HT1080 (cell line): ENCODE measurements at regions not wholly inside any gene's neighbourhood (a gene's known extent, or its start where the extent isn't known, plus 50 kb on each side); places are given as distances from the start of the nearest gene placed in this dataset.
A peak's percentile ranks its signal among the peaks of the same experiment; 100 is the strongest.

Experiments used
- DNase-seq: peaks from one replicate; pipeline ENCODE4 v3.0.0-alpha.2; 2015; ENCODE audit warnings: low read depth

DNA sequence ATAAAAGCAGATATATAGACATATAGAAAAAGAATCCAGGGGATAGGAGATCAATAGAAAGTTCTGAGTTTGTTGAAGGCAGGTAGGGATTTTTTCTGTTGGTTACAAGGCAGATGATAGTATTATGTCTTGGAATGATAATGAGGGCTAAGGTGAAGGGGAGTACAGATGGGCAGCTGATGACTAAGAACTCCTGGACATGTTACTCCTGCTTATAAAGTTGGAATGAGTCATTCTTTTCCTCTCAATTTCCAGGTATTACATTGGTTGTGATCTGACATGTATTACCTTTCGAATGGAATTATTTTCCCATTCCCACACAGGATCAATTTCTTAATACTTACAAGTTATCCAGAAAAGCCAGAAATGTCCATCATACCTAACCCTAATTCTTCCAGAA lies 545.2 kb upstream of the MGAT4C start:
- DNase-seq: peak; percentile 25

- DNase-seq: no peak
These were observed 543.4 kb upstream of the MGAT4C start for GRCh38 chr12:86799616-86800015.

DNA sequence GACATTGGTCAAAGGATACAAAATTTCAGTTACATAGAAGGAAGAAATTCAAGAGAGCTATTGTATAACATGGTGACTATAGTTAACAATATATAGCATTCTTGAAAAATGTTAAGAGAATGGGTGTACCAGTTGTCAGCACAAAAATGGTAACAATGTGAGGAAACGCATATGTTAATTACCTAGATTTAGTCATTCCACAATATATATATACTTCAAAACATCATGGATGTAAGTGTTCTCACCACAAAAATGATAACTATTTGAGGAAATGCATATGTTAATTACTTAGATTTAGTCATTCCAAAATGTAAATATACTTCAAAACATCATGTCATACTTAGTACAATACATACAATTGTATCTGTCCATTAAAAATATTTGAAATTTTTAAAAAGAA lies 540.4 kb upstream of the MGAT4C start:
- DNase-seq: no peak

DNA sequence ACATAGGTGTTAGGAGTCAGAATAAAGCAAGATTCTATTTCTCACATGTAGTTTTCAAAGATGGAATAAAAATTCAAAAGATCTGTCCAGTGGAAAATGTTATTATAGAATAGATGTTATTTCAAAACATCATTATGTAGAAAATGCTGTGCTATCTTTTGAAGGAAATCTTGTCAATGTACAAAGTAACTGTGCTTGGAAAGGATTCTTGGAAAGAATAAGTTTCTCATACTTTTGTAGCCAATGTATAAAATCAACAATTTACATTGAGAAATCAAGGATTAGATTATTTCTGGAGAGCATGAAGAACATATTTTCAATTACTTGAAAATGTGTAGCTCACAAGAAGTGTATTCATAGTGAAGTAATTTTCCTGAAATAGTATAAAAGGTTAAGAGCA lies 532.5 kb upstream of the MGAT4C start:
- DNase-seq: no peak

DNA sequence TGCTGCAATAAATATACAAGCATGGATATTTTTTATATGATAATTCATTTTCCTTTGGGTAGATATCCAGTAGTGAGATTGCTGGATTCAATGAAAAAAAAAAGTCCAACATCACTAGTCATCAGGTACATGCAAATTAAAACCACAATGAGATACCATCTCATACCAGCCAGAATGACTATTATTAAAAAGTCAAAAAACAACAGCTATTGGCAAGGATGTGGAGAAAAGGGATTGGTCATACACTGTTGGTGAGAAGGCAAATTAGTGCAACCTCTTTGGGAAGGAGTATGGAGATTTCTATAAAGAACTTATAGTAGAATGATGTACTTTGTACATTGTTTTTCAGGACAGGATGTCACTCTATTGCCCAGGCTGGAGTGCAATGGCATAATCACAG lies 531.2 kb upstream of the MGAT4C start:
- DNase-seq: no peak

GRCh38 chr12:86777325-86777724 lies 521.1 kb upstream of the MGAT4C start:
- DNase-seq: no peak

DNA sequence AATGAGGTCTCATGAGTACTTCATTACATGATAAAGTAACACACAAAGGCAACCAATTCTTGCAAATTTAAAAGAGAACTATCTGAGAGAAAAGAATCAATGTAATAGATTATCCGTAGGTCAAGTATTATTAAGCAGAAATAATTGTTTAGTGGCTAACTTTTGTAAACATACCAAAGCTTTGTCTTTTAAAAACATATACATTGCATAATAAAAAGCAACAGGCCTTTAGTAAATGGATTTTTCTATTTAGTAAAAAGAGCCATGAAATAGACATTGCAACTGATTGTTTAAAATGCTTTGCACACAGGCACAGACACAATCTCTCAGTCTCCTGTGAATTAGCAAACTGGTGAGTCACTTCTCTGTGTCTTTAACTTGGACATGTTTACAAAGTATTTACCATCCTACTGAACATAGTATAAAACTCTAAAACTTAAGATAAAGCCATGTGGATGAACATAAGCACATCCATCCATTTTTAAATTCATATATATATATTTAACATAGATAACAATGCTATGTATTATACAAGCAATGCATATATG lies 518.7 kb upstream of the MGAT4C start:
- no peak for DNase-seq

DNA sequence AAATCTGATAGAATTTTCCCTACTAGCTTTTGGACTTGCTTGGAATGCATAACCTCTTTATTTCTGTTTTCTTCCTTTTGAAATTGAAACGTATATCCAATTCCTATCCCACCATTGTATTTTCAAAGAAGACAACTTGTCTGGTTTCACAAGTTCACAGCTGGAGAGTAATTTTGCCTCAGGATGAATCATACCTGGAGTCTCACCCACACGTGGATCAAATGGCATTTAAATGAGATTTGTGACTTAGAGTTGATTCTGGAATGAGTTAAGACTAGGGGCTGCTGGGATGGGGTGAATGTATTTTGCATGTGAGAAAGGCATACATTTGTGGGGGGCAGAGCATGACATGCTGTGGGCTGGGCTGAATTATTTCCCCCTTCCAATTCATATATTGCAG lies 516.5 kb upstream of the MGAT4C start:
- DNase-seq: peak; percentile 41

GRCh38 chr12:86770871-86771270 lies 514.7 kb upstream of the MGAT4C start:
- DNase-seq: no peak

- no peak for DNase-seq
These were observed 492.7 kb upstream of the MGAT4C start for GRCh38 chr12:86748894-86749293.

- DNase-seq: no peak
These were observed 488.5 kb upstream of the MGAT4C start for GRCh38 chr12:86744547-86745212.

DNA sequence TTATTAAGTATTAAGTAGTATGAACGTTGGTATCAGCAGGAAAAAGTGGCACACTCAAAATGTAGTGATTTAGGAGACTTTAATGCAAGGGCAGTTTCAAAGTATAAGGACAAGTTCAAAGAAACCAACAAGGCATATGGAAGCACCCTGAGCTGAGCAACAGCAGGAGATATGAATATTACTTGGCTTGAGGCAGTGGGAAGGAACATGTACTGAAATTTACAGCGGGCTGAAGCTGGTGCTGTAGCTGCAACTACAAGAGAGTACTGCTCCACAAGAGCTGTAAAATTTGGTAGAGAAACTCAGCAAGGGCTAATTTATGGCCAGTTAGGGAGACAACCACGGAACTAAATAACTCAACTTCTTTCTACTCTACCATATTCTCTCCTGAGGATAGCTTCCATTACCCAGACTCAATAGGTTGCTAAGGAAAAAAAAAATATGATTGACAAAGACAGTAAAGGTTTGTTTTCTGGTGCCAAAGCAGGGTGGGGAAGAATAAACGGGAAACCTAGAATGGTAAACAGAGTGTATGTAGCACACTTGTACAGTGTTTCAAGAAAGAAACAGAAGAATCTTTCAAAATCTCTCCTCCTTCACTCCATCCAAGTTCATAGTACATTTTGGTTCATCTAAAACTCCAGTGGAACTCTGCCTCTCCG lies 487.8 kb upstream of the MGAT4C start:
- DNase-seq: no peak

- no peak for DNase-seq
These were observed 485.3 kb upstream of the MGAT4C start for GRCh38 chr12:86741531-86741930.

GRCh38 chr12:86735851-86736250 lies 479.7 kb upstream of the MGAT4C start:
- no peak for DNase-seq

- DNase-seq: no peak
These were observed 478.9 kb upstream of the MGAT4C start for GRCh38 chr12:86735072-86735471.

DNA sequence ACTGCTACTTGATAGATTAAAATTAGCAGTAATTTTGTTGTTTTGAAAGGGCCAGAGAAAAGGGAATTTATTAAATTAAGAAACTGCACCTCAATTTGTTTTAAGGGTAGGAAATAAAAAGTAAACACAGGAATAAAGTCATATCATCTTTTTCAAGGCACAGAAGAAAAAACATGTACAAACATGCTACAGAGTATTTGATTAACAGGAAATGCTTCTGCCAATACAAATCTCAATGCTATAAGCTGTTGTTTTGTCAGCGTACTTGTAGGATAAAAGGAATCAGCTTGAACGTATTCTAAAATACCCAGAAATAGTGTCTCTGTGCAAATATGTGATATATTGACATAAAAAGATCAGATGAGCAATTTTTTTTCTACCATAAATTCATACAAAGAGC lies 474.0 kb upstream of the MGAT4C start:
- DNase-seq: no peak

DNA sequence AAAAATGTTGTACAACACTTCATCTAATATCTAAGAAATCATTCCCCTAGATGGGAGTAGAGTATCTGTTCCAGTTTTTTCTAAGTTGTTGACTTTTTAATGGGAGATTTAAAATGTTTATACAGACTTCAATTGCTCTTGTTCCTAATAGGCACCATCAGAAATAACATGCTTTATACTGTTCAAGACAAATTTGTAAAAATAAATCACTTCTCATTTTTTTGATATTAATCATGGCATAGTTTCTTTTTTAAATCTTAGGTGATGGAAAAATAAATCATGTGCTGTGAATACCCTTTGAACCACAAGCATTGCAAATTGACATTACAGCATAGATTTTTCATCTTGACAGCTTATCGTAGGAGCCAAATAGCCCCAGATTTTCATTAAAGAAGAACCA lies 473.5 kb upstream of the MGAT4C start:
- DNase-seq: no peak

DNA sequence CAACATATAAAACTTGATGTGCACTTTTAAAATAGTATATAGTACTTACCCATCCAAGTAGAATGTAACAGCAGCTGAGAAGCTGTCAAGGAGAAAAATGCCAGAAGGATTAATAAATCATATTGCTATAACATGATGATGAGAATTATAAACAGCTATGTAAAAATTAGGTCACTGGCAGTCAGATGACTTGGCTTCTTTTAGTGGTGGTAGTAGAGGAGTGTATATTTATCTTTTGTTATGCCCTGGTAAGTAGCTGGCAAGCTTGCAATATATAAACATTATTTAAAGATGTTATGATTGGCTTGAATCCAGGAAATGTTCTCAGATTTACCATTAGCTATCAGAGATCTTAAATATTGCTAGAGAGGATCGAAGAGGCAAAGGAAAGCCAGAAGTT lies 471.0 kb upstream of the MGAT4C start:
- DNase-seq: no peak

DNA sequence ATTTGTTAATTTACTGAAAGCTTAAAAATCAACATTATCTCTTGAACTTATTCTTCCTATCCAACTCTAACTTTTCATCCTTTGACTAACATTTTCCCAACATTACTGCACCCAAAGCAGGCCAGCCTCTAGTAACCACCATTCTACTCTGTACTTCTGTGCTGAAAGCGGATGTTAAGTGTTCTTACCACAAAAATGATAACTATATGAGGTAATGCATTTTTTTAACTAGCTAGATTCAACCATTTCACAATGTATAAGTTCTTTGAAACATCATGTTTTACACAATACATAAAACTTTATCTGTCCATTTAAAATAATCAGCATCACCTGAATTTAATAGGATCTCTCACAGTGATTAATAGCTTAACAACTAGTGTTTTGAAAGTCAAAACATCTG lies 468.5 kb upstream of the MGAT4C start:
- DNase-seq: no peak

- DNase-seq: no peak
These were observed 467.1 kb upstream of the MGAT4C start for GRCh38 chr12:86723326-86723725.

DNA sequence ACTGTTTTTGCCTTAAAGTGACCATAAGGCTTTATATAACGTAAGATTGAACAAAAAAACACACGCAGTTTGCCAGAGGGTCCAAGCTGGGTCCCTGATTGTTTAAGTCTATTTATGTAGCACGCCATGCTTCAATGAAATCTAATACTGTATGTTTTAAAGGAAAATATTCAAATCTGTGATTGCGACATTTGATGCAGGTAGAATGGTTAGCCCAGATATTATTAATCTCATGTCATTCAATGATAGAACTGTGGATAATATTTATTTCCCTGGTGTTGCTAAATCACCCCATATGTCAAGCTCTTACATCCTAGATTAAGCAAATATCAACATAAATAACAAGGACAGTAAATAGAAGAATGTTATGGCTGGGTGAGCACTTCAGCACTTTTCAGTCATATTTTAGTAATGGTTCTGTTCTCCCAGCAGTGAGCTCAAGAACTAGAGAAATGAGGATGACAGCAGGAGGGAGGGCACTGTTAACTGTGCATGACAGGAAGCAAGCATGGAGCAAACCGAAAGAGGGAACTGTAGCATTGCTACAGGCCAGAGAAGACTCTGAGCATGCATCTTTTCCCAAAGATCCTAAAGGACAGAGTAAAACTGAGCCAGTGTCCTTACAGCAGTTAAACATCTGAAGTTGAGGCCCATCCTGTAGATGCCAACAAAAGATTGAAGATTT lies 465.7 kb upstream of the MGAT4C start:
- DNase-seq: no peak

DNA sequence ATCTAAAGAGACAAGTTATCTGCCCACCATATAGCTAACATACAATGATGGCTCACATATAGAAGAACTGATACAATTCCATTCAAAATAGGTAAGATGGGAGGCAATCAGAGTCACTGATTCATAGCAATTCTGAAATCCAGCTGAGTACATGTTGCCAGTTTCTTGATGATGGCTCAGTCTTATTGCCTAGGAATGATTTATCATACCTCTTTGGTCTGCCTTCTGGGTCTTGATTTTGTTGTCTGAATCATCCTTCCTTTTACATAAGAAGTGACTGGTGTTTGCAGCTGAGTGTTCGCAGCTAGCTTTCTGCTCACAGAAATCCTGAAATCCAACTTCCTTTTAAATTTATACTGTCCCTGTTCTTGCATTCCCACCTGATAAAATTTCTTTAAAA lies 463.2 kb upstream of the MGAT4C start:
- peak; percentile 50 for DNase-seq

DNA sequence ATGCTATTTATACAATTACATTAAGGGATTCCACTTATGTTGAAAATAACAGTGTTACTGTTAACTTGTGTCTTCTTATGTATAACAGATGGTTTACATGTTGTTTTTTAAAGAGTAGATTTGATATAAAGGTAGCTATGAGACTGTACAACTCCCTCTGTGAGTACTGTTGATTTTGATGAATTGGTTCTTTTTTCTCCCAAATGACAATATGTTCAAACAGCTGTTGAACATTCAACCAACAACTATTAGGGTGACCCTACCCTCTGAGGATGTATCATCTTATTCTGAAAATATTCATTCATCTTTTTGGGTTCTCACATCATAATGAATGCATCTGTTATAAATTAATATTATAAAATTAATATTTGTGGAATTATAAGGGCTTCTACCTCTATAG lies 456.9 kb upstream of the MGAT4C start:
- DNase-seq: no peak
